Thyroid gland (tissue), 4 donors: ENCODE measurements at regions not wholly inside any gene's neighbourhood (a gene's known extent, or its start where the extent isn't known, plus 50 kb on each side); places are given as distances from the start of the nearest gene placed in this dataset.

ENCODE experiments used
- DNase-seq, 2 donors: peaks; one replicate each; pipeline ENCODE4 v3.0.0-alpha.2; 2019
- H3K27ac ChIP-seq, 3 donors: fragments of 200-600 bp; sonication (generic); 1 replicate in 2 of 3; 2 replicates in 1 of 3; pipeline ENCODE4 v1.5.1; 2016 to 2019; ENCODE audit warnings: mild to moderate bottlenecking in 1 of 3, moderate library complexity in 1 of 3
- H3K27me3 ChIP-seq: fragments of 200-600 bp; sonication (generic); one replicate; pipeline ENCODE4 v1.5.1; 2019
- H3K36me3 ChIP-seq, 2 donors: fragments of 200-600 bp; sonication (generic); one replicate each; pipeline ENCODE4 v1.5.1; 2016 to 2019
- H3K4me1 ChIP-seq, 2 donors: fragments of 200-600 bp; sonication (generic); one replicate each; pipeline ENCODE4 v1.5.1; 2017 to 2019
- H3K4me3 ChIP-seq, 3 donors: fragments of 200-600 bp; sonication (generic); replicated peaks in 1 of 3; 1 replicate in 2 of 3; 2 replicates in 1 of 3; pipeline ENCODE4 v1.5.1; 2016; ENCODE audit warnings: mild to moderate bottlenecking in 1 of 3
- H3K9me3 ChIP-seq: fragments of 200-600 bp; sonication (generic); one replicate; pipeline ENCODE4 v1.5.1; 2017
- CTCF ChIP-seq, 6 experiments: fragments of 200-600 bp in 3 of 6; fragments of 450-650 bp in 3 of 6; sonication (generic) in 3 of 6; IDR thresholded peaks; one replicate each; pipeline ENCODE4 v1.5.1; 2016 to 2019; ENCODE audit warnings: antibody characterized with exemption in 6 of 6, mild to moderate bottlenecking in 2 of 6, inconsistent platforms in 1 of 6, moderate library complexity in 1 of 6
- POLR2A ChIP-seq, 2 donors: fragments of 450-650 bp; IDR thresholded peaks; one replicate each; pipeline ENCODE4 v1.6.1; 2017; ENCODE audit warnings: antibody characterized with exemption in 2 of 2, mild to moderate bottlenecking in 2 of 2, moderate library complexity in 1 of 2
- WGBS, 2 donors: methylation state at CpG; one replicate each; pipeline ENCODE4 v1.1.5; 2017; 5-methylcytosine and 5-hydroxymethylcytosine counted together
- intact Hi-C: fragments of 100-400 bp; cut with DNase I; formaldehyde crosslinking; loops from one replicate; pipeline ENCODE4 v1.15.1; 2023

- H3K4me1 ChIP-seq, result peaks cover 4 to 12% of the 10 kb centered on the region in 2 donors
- intact Hi-C loops, result no loop called here
- no peak for DNase-seq
- H3K27ac ChIP-seq, result no peak overlapping the region
- H3K4me3 ChIP-seq, result no peak overlapping the region
- H3K36me3 ChIP-seq, result no peaks in the 10 kb centered on the region
- no peaks in the 10 kb centered on the region for H3K9me3 ChIP-seq
- no peak for TF ChIP-seq POLR2A (IDR thresholded peaks at IDR 0.05)
- no peak for TF ChIP-seq CTCF (IDR thresholded peaks at IDR 0.05)
- H3K27me3 ChIP-seq, result no peaks in the 10 kb centered on the region
- WGBS, 2 donors, result 95 to 100% methylated on average over 2 of the region's 2 CpGs
Measured at GRCh38 chr2:39522518-39522877, 85.4 kb upstream of the MAP4K3 start.

GRCh38 chr2:39523308-39524044 lies 86.4 kb upstream of the MAP4K3 start:
- no peak for DNase-seq
- no peak overlapping the region for H3K4me3 ChIP-seq
- WGBS, 2 donors, result 88 to 90% methylated on average over 2 of the region's 2 CpGs
- no peak overlapping the region for H3K27ac ChIP-seq
- no peaks in the 10 kb centered on the region for H3K9me3 ChIP-seq
- H3K36me3 ChIP-seq, result no peaks in the 10 kb centered on the region
- H3K4me1 ChIP-seq, result peaks cover 4 to 8% of the 10 kb centered on the region in 2 donors
- no peak for TF ChIP-seq POLR2A (IDR thresholded peaks at IDR 0.05)
- TF ChIP-seq CTCF (IDR thresholded peaks at IDR 0.05), result no peak
- intact Hi-C loops, result no loop called here
- H3K27me3 ChIP-seq, result no peaks in the 10 kb centered on the region

DNA sequence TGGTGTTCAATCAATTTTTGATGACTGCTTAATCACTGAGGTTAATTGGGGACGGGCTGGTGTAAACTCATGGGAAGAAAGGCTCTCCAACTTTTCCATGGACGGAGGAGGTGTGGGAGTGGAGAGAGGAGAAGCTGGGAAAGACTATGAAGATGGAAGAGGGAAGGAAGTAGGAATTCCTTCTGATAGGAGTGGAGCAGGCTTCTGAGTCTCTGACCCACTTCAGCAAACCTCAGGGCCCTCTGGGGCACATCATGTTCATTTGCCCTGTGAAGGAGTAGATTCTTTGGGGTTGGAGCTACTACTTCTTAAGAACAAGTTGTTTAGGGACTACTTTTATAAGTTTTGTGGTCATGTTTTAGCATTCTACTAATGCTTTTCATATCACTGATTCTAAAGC lies 87.0 kb upstream of the MAP4K3 start:
- Histone ChIP-seq H3K27ac (no peak overlapping the region), H3K9me3 (no peaks in the 10 kb centered on the region), H3K36me3 (no peaks in the 10 kb centered on the region), H3K27me3 (no peaks in the 10 kb centered on the region), H3K4me3 (no peak overlapping the region), H3K4me1 (peaks cover 4 to 8% of the 10 kb centered on the region in 2 donors)
- intact Hi-C loops, result no loop called here
- no peak for DNase-seq
- WGBS, 2 donors, result 91 to 94% methylated on average over 2 of the region's 2 CpGs
- no peak for TF ChIP-seq CTCF (IDR thresholded peaks at IDR 0.05)
- TF ChIP-seq POLR2A (IDR thresholded peaks at IDR 0.05), result no peak

DNA sequence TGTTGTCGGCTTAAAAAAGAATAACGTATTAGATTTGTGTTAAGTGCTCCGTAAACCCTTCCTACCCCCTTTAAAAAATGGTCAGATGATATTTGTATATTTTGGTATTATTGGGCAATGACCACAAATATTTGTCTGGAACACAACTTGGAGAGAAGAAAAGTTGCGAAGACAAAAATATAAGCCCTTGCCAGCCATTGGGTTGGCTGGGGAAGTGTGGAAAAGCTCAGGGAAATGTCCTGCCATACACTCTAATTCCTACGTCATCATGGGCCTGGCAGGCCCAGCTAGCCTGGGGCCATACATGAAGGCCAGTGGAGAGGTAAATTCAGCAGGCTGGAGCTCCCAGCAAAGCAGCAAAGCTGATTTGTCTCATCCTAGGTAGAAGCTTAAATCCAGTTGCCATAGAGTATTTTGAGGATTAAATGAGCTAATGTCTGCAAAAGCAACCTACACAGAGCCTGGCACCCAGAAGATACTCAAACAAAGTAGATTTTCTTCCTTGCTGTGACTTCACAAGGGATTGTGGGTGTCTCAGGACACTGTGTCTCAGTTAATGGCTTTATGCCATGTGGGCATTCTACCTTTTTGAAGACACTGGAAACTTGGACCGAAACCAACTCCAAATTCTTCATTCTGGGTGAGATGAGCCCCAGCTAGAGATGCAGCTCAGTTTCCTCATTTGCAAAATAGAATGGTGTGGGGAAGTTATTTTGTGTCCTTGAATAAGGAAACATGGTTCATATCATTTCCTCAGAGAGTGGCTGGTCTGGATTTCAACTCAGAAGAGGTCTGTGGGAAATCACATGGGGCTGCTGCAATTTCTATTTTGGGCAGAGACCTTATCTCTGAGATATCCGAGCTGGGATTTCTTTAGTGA lies 87.9 kb upstream of the MAP4K3 start:
- intact Hi-C loops, result no loop called here
- H3K9me3 ChIP-seq, result no peaks in the 10 kb centered on the region
- H3K36me3 ChIP-seq, result no peaks in the 10 kb centered on the region
- H3K27ac ChIP-seq, result no peak overlapping the region
- no peak for DNase-seq
- no peaks in the 10 kb centered on the region for H3K27me3 ChIP-seq
- H3K4me1 ChIP-seq, result peaks cover 4 to 8% of the 10 kb centered on the region in 2 donors
- 81 to 83% methylated on average over 7 of the region's 7 CpGs for WGBS, 2 donors
- TF ChIP-seq POLR2A (IDR thresholded peaks at IDR 0.05) (no peak), CTCF (IDR thresholded peaks at IDR 0.05) (no peak)
- H3K4me3 ChIP-seq, result no peak overlapping the region
